K562 (cell line): ENCODE measurements at regions not wholly inside any gene's neighbourhood (a gene's known extent, or its start where the extent isn't known, plus 50 kb on each side); places are given as distances from the start of the nearest gene placed in this dataset.

ENCODE experiments used
- ATAC-seq: fragments of 200-7000 bp; cut with Tn5 transposase; 3 replicates; pipeline ENCODE4 v1.9.1; 2020; ENCODE audit warnings: moderate library complexity
- BruUV-seq: library from RNA; stranded (reverse); fragments of 400-500 nt; replicated peaks from 2 replicates; lab custom pipeline; 2021; lab: Mats Ljungman, UMichigan
- CTCF ChIA-PET: fragments of 300-600 bp; formaldehyde crosslinking; extraction: SDS; loops from one replicate; lab custom pipeline; 2021; ENCODE audit warnings: low intra/inter-chr PET ratio; lab: Yijun Ruan, JAX
- POLR2A ChIA-PET: fragments of 300-600, 350-650 bp; sonication (Branson Sonifier 250); formaldehyde crosslinking; extraction: SDS; loops from one replicate; lab custom pipeline; 2021; ENCODE audit warnings: antibody characterized with exemption, inconsistent platforms; lab: Yijun Ruan, JAX
- DNase-seq, 4 experiments: peaks; one replicate each; pipeline versions ENCODE4 v3.0.0 to v3.0.0-alpha.2; 2011 to 2018; ENCODE audit warnings: low spot score in 3 of 4, mixed read lengths in 3 of 4; ENCODE audit errors: extremely low read depth in 1 of 4
- FAIRE-seq: peaks from 2 replicates; lab custom pipeline; 2011; peaks lifted over from hg19 to GRCh38; lab: Jason Lieb, UNC
- H2AFZ ChIP-seq: 2 replicates; pipeline ENCODE4 v1.6.0; 2011; ENCODE audit warnings: low read depth, low read length, control low read depth, inconsistent platforms
- H3K27ac ChIP-seq: fragments of 200-600 bp; 3 replicates; pipeline ENCODE4 v1.8.0; 2011; ENCODE audit warnings: low read depth, mild to moderate bottlenecking, control low read depth, inconsistent platforms, low read length, moderate library complexity, mixed read lengths; ENCODE audit errors: extremely low read depth
- H3K27me3 ChIP-seq, 2 experiments: fragments of 300-600 bp in 1 of 2; 2 replicates in 1 of 2; 3 replicates in 1 of 2; pipeline versions ENCODE4 v1.6.0 to v1.8.0; 2011; ENCODE audit warnings: inconsistent platforms in 2 of 2, low read length in 2 of 2, mild to moderate bottlenecking in 1 of 2, mixed read lengths in 1 of 2, moderate library complexity in 1 of 2; ENCODE audit not compliant: control insufficient read depth in 2 of 2, insufficient read depth in 2 of 2
- H3K36me3 ChIP-seq: fragments of 300-600 bp; 3 replicates; pipeline ENCODE4 v1.8.0; 2011; ENCODE audit warnings: mild to moderate bottlenecking, low read length, inconsistent platforms; ENCODE audit not compliant: control insufficient read depth, insufficient read depth
- H3K4me1 ChIP-seq, 2 experiments: fragments of 200-600 bp in 1 of 2; replicated peaks in 1 of 2; 2 replicates in 1 of 2; 3 replicates in 1 of 2; pipeline versions ENCODE4 v1.5.1 to v1.8.0; 2011; ENCODE audit warnings: inconsistent platforms in 2 of 2, low read length in 2 of 2, mild to moderate bottlenecking in 1 of 2, mixed read lengths in 1 of 2, moderate library complexity in 1 of 2; ENCODE audit not compliant: control insufficient read depth in 2 of 2, insufficient read depth in 2 of 2
- H3K4me2 ChIP-seq: 2 replicates; pipeline ENCODE4 v1.6.1; 2011; ENCODE audit warnings: low read length, control low read depth, inconsistent platforms, mixed read lengths; ENCODE audit not compliant: insufficient read depth
- H3K4me3 ChIP-seq: fragments of 200-600 bp; sonication (generic), shearing (Covaris generic); 2 replicates; pipeline ENCODE4 v1.5.1; 2016; ENCODE audit warnings: control low read depth, inconsistent platforms
- H3K79me2 ChIP-seq: fragments of 200-600 bp; 3 replicates; pipeline ENCODE4 v1.8.0; 2011; ENCODE audit warnings: low read length, inconsistent platforms; ENCODE audit not compliant: control insufficient read depth, insufficient read depth
- H3K9ac ChIP-seq, 2 experiments: 2 replicates each; pipeline versions ENCODE4 v1.6.0 to v1.6.1; 2011; ENCODE audit warnings: low read depth in 2 of 2, low read length in 2 of 2, control low read depth in 1 of 2, inconsistent platforms in 1 of 2, mild to moderate bottlenecking in 1 of 2, mixed read lengths in 1 of 2; ENCODE audit not compliant: insufficient read depth in 1 of 2
- H3K9me1 ChIP-seq: one replicate; pipeline ENCODE4 v1.6.0; 2011; ENCODE audit warnings: inconsistent platforms, mild to moderate bottlenecking, low read length, moderate library complexity; ENCODE audit not compliant: control insufficient read depth, insufficient read depth
- H3K9me3 ChIP-seq: replicated peaks from 2 replicates; pipeline ENCODE4 v1.5.1; 2011; ENCODE audit warnings: low read depth, low read length, inconsistent platforms; ENCODE audit not compliant: control insufficient read depth, insufficient read depth
- H4K20me1 ChIP-seq: replicated peaks from 2 replicates; pipeline ENCODE4 v1.6.1; 2011; ENCODE audit warnings: low read length, inconsistent platforms, mixed read lengths; ENCODE audit not compliant: control insufficient read depth, insufficient read depth
- ESRRA ChIP-seq: fragments of 450-650 bp; IDR thresholded peaks from 2 replicates; pipeline ENCODE4 v1.6.1; 2014; ENCODE audit warnings: low read depth, mild to moderate bottlenecking, moderate library complexity, borderline replicate concordance
- GABPB1 ChIP-seq: sonication (generic); formaldehyde crosslinking; IDR thresholded peaks from 2 replicates; pipeline ENCODE4 v1.8.0; 2022; ENCODE audit warnings: mild to moderate bottlenecking, missing genetic modification reagents
- SMARCE1 ChIP-seq: fragments of 450-650 bp; IDR thresholded peaks from 2 replicates; pipeline ENCODE4 v1.7.1; 2016; ENCODE audit warnings: mild to moderate bottlenecking
- SPI1 ChIP-seq: IDR thresholded peaks from 2 replicates; pipeline ENCODE4 v1.6.1; 2011; ENCODE audit warnings: low read depth, low read length, control low read depth, borderline replicate concordance
- ZNF232 ChIP-seq: sonication (generic); formaldehyde crosslinking; IDR thresholded peaks from 2 replicates; pipeline ENCODE4 v1.8.0; 2022; ENCODE audit warnings: mild to moderate bottlenecking, missing genetic modification reagents
- WGBS: fragments of 100-300 bp; shearing (Covaris generic); methylation state at CpG from one replicate; pipeline ENCODE4 v1.1.6; 2016; ENCODE audit warnings: low coverage, mixed read lengths; ENCODE audit not compliant: insufficient coverage; ENCODE audit errors: missing lambda C conversion rate; 5-methylcytosine and 5-hydroxymethylcytosine counted together
- in situ Hi-C: fragments of 300-500 bp; cut with MboI; formaldehyde crosslinking; loops from 4 replicates; pipeline ENCODE4 v1.15.0; 2018; ENCODE audit warnings: inconsistent platforms, mixed read lengths
- intact Hi-C: fragments of 100-400 bp; cut with micrococcal nuclease; formaldehyde crosslinking; loops from 2 replicates; pipeline ENCODE4 v1.14.2; 2022
- TF ChIP-seq, protein P1 (sequence below): fragments of 250-450 bp; sonication (Bioruptor Pico); IDR thresholded peaks from 2 replicates; pipeline ENCODE4 v1.4.0; 2020; ENCODE audit warnings: mild to moderate bottlenecking, moderate library complexity

DNA sequence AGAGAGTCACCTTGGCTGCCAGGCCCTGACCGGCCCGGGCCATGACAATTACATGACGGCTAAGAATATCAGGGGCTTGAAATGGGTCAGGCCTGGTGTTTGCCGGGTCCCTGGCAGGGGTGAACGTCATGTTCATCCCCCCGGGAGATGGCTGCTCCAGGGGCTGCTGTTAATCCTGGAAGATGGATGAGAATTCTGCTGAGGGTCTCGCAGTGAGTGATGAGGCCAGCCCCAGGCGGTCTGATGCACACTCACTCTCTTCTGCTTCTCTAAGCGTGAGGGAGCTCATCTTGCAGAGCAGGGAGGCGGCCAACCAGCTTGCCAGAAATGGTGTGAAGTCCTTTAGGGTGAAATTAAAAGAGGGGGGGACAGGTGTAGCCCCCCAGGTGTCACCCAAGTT is 101.3 kb upstream of the ANO1 start:
- H3K79me2 ChIP-seq: no peaks in the 10 kb centered on the region
- peak overlapping the region in 1 of 2 experiments; percentile 43; a peak in 1 of 4 replicates for H3K9ac ChIP-seq
- no peak overlapping the region for H3K27ac ChIP-seq
- intact Hi-C loops (no loop called here), in situ Hi-C loops (no loop called here)
- H3K36me3 ChIP-seq: no peaks in the 10 kb centered on the region
- H3K9me3 ChIP-seq: no peaks in the 10 kb centered on the region
- POLR2A ChIA-PET: no interaction called here
- no peak for TF ChIP-seq ESRRA
- TF ChIP-seq SPI1: no peak
- TF ChIP-seq, protein P1, sequence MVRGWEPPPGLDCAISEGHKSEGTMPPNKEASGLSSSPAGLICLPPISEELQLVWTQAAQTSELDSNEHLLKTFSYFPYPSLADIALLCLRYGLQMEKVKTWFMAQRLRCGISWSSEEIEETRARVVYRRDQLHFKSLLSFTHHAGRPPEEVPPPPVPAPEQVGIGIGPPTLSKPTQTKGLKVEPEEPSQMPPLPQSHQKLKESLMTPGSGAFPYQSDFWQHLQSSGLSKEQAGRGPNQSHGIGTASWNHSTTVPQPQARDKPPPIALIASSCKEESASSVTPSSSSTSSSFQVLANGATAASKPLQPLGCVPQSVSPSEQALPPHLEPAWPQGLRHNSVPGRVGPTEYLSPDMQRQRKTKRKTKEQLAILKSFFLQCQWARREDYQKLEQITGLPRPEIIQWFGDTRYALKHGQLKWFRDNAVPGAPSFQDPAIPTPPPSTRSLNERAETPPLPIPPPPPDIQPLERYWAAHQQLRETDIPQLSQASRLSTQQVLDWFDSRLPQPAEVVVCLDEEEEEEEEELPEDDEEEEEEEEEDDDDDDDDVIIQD (CRISPR knock-in tag): no peak
- TF ChIP-seq GABPB1 (CRISPR knock-in tag): no peak
- TF ChIP-seq ZNF232 (CRISPR knock-in tag): no peak
- no peak for TF ChIP-seq SMARCE1
- DNase-seq (no peak), ATAC-seq (no peak), FAIRE-seq (no peak)
- BruUV-seq: no TSS peak
- H3K4me3 ChIP-seq: no peak overlapping the region
- H2AFZ ChIP-seq: no peak overlapping the region
- no peaks in the 10 kb centered on the region for H3K9me1 ChIP-seq
- no peak overlapping the region for H3K4me2 ChIP-seq
- no peaks in the 10 kb centered on the region for H3K27me3 ChIP-seq
- WGBS: 57% methylated on average over 10 of the region's 10 CpGs
- no peaks in the 10 kb centered on the region for H4K20me1 ChIP-seq
- CTCF ChIA-PET: no interaction called here
- peaks cover 6 to 31% of the 10 kb centered on the region in 2 experiments; a peak in 4 of 5 replicates for H3K4me1 ChIP-seq
